ENCODE measurements at regions not wholly inside any gene's neighbourhood (a gene's known extent, or its start where the extent isn't known, plus 50 kb on each side); places are given as distances from the start of the nearest gene placed in this dataset.
A peak's percentile ranks its signal among the peaks of the same experiment; 100 is the strongest.

- TF ChIP-seq YY1 (IDR thresholded peaks at IDR 0.05; ENCODE audit: low read depth) (no peak), REST (IDR thresholded peaks at IDR 0.05; ENCODE audit: low read depth) (no peak), RAD21 (IDR thresholded peaks at IDR 0.05; ENCODE audit: low read depth) (peak; percentile 14; the same call in 1 of the 2 replicates), FOXM1 (IDR thresholded peaks at IDR 0.05; ENCODE audit: borderline replicate concordance, low read depth) (no peak), CEBPB (IDR thresholded peaks at IDR 0.05) (0 out of 2 replicates have a peak, but pooled peaks have one; percentile 47), NFIC (IDR thresholded peaks at IDR 0.05) (no peak), EP300 (IDR thresholded peaks at IDR 0.05; ENCODE audit: borderline replicate concordance) (no peak), TCF12 (IDR thresholded peaks at IDR 0.05; ENCODE audit: low read depth) (peak; percentile 20; the same call in 1 of the 2 replicates)
- TF ChIP-seq, protein P1, sequence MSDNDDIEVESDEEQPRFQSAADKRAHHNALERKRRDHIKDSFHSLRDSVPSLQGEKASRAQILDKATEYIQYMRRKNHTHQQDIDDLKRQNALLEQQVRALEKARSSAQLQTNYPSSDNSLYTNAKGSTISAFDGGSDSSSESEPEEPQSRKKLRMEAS (IDR thresholded peaks at IDR 0.05) = no peak
Observed at GRCh38 chr17:71438631-71439146, 682.1 kb upstream of the SOX9 start.
